ENCODE measurements at regions not wholly inside any gene's neighbourhood (a gene's known extent, or its start where the extent isn't known, plus 50 kb on each side); places are given as distances from the start of the nearest gene placed in this dataset.

DNA sequence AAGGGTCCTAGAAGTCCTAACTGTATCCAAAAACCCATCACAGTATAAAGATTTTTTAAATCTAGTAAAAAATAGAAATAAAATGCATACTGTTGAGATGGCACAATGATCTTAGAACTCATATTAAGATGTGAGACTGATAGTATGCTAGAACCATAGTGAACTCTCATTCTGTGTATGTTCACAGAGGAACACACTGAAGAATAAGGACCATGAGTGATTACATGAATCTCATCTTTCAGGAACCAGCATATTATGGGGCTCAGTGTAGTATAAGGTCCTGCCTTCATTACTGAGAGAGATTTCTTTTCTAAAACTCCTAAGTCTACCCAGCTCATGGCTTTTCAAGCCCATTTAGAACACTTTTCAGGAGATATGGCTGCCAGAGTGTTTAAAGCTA is 59.8 kb upstream of the RFC3 start:
- DNase-seq: no peak

- DNase-seq: no peak
These were observed 56.2 kb upstream of the RFC3 start for GRCh38 chr13:33761740-33762139.

- no peak for DNase-seq
These were observed 54.9 kb upstream of the RFC3 start for GRCh38 chr13:33763021-33763420.

DNA sequence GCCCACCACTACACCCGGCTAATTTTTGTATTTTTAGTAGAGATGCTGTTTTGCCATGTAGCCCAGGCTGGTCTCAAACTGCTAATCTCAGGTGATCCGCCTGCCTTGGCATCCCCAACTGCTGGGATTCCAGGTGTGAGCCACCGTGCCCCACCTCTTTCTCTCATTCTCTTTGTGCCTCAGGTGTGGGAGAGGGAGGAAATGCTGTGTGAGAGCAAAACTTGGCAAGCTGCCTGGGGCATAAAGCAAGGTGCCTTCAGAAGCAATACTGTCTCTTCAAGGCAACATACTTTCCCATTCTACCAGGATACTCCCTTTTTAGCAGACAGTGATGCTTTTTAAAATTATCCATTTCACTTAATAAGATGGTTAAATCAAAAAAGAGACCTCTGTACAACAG is 53.2 kb upstream of the RFC3 start:
- DNase-seq: no peak

GRCh38 chr13:33766329-33767123 is 51.4 kb upstream of the RFC3 start:
- no peak for DNase-seq

- DNase-seq: no peak
These were observed 50.8 kb upstream of the RFC3 start for GRCh38 chr13:33767140-33767539.
